HL-60 (cell line): ENCODE measurements at regions not wholly inside any gene's neighbourhood (a gene's known extent, or its start where the extent isn't known, plus 50 kb on each side); places are given as distances from the start of the nearest gene placed in this dataset.

Experiments used
- CTCF ChIP-seq: IDR thresholded peaks from one replicate; pipeline ENCODE4 v1.5.1; 2011; ENCODE audit warnings: low read length, control low read depth, inconsistent platforms; ENCODE audit not compliant: insufficient read depth
- GABPA ChIP-seq: IDR thresholded peaks from 2 replicates; pipeline ENCODE4 v1.6.1; 2012; ENCODE audit warnings: low read depth
- POLR2AphosphoS5 ChIP-seq: IDR thresholded peaks from 2 replicates; pipeline ENCODE4 v1.6.1; 2012; ENCODE audit warnings: low read depth
- SPI1 ChIP-seq: IDR thresholded peaks from 2 replicates; pipeline ENCODE4 v1.6.1; 2012; ENCODE audit warnings: low read depth, mild to moderate bottlenecking, borderline replicate concordance

DNA sequence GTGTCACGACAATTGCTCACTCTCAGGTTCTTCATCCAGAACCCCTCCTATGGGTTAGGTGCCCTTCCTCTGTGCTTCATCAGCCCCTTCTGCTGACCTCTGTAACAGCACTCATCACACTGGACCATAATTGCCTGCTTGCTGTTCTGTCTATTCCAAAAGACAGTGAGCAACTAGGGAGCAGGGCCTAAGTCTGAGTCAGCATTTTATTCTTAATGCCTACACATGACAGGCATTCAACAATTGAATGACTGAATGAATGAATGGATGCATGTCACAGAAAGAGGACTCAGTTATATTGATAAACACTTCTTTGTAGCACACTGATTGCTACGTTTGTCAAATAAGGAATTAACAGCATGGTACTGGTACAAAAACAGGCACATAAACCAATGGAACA, 317.0 kb downstream of the ZIC3 start:
- no peak for TF ChIP-seq SPI1
- TF ChIP-seq CTCF, result no peak
- TF ChIP-seq POLR2AphosphoS5, result no peak
- TF ChIP-seq GABPA, result no peak
